Endometrial microvascular endothelial cells (primary cell): ENCODE measurements at regions not wholly inside any gene's neighbourhood (a gene's known extent, or its start where the extent isn't known, plus 50 kb on each side); places are given as distances from the start of the nearest gene placed in this dataset.
"Not testable (repeated sequence)": the region's sequence is repeated elsewhere in the genome, so short reads cannot be mapped to it uniquely, and the experiment has no call there.

Source experiments
- in situ Hi-C: cut with HindIII; loops from 2 replicates; pipeline ENCODE4 v1.10.0; 2017; ENCODE audit warnings: low sequenced_read_pairs, low pct_unique_long_range_greater_than_20kb; ENCODE audit errors: inconsistent ontology term

GRCh38 chr9:90054810-90055209 is 450.0 kb downstream of the GADD45G start:
- in situ Hi-C loops, result no loop called here

- in situ Hi-C loops, result no loop called here
These were observed 450.4 kb downstream of the GADD45G start for GRCh38 chr9:90055226-90055625.

- in situ Hi-C loops, result no loop called here
These were observed 452.5 kb downstream of the GADD45G start for GRCh38 chr9:90057361-90057760.

GRCh38 chr9:90058182-90058763 is 453.5 kb downstream of the GADD45G start:
- in situ Hi-C loops, result no loop called here

- in situ Hi-C loops, result no loop called here
These were observed 454.6 kb downstream of the GADD45G start for GRCh38 chr9:90059436-90059835.

GRCh38 chr9:90060256-90060655 is 455.4 kb downstream of the GADD45G start:
- in situ Hi-C loops, result no loop called here

- in situ Hi-C loops, result no loop called here
These were observed 456.4 kb downstream of the GADD45G start for GRCh38 chr9:90061187-90061586.

GRCh38 chr9:90062982-90063381 is 458.2 kb downstream of the GADD45G start:
- in situ Hi-C loops, result no loop called here

- in situ Hi-C loops, result no loop called here
These were observed 459.4 kb downstream of the GADD45G start for GRCh38 chr9:90064248-90064647.

- in situ Hi-C loops, result no loop called here
These were observed 460.2 kb downstream of the GADD45G start for GRCh38 chr9:90064971-90065370.

- in situ Hi-C loops, result no loop called here
These were observed 461.0 kb downstream of the GADD45G start for GRCh38 chr9:90065851-90066250.

- in situ Hi-C loops, result no loop called here
These were observed 464.3 kb downstream of the GADD45G start for GRCh38 chr9:90069085-90069484.

GRCh38 chr9:90070056-90070455 is 465.2 kb downstream of the GADD45G start:
- in situ Hi-C loops, result no loop called here

- in situ Hi-C loops, result no loop called here
These were observed 465.7 kb downstream of the GADD45G start for GRCh38 chr9:90070469-90070868.

GRCh38 chr9:90070931-90071660 is 466.3 kb downstream of the GADD45G start:
- in situ Hi-C loops, result no loop called here

- in situ Hi-C loops, result no loop called here
These were observed 468.6 kb downstream of the GADD45G start for GRCh38 chr9:90073186-90073945.

- in situ Hi-C loops, result no loop called here
These were observed 469.6 kb downstream of the GADD45G start for GRCh38 chr9:90074316-90074962.

- in situ Hi-C loops, result not testable (repeated sequence)
These were observed 472.8 kb downstream of the GADD45G start for GRCh38 chr9:90077598-90077997.

GRCh38 chr9:90078988-90079421 is 474.2 kb downstream of the GADD45G start:
- in situ Hi-C loops, result no loop called here
